MCF 10A (cell line): ENCODE measurements at regions not wholly inside any gene's neighbourhood (a gene's known extent, or its start where the extent isn't known, plus 50 kb on each side); places are given as distances from the start of the nearest gene placed in this dataset.

Experiments used
- BruUV-seq: library from RNA; stranded (reverse); fragments of 400-500 nt; replicated peaks from 2 replicates; lab custom pipeline; 2021; lab: Mats Ljungman, UMichigan
- CTCF ChIA-PET: fragments of 300-600 bp; sonication (Branson Sonifier 250); formaldehyde crosslinking; extraction: SDS; loops from one replicate; lab custom pipeline; 2021; ENCODE audit warnings: antibody characterized with exemption, inconsistent platforms; lab: Yijun Ruan, JAX
- POLR2A ChIA-PET: fragments of 300-600, 350-650 bp; sonication (Branson Sonifier 250); formaldehyde crosslinking; extraction: SDS; loops from one replicate; lab custom pipeline; 2020; ENCODE audit warnings: antibody characterized with exemption, inconsistent platforms; lab: Yijun Ruan, JAX
- DNase-seq: peaks from one replicate; pipeline ENCODE4 v3.0.0-alpha.2; 2018; ENCODE audit not compliant: unreplicated experiment
- H3K27ac Mint-ChIP-seq: one replicate; pipeline ENCODE4 v1.8.0; 2022; ENCODE audit warnings: mild to moderate bottlenecking, low read depth, mixed read lengths; ENCODE audit not compliant: unreplicated experiment
- H3K27me3 Mint-ChIP-seq: one replicate; pipeline ENCODE4 v1.8.0; 2022; ENCODE audit warnings: mixed read lengths; ENCODE audit not compliant: insufficient read depth, unreplicated experiment
- H3K36me3 Mint-ChIP-seq: one replicate; pipeline ENCODE4 v1.8.0; 2022; ENCODE audit warnings: mild to moderate bottlenecking, moderate library complexity, mixed read lengths; ENCODE audit not compliant: insufficient read depth, unreplicated experiment
- H3K4me1 Mint-ChIP-seq: one replicate; pipeline ENCODE4 v1.8.0; 2022; ENCODE audit warnings: mixed read lengths; ENCODE audit not compliant: insufficient read depth, unreplicated experiment
- H3K4me3 Mint-ChIP-seq: one replicate; pipeline ENCODE4 v1.8.0; 2022; ENCODE audit warnings: mild to moderate bottlenecking, moderate library complexity, mixed read lengths; ENCODE audit not compliant: unreplicated experiment
- H3K9me3 Mint-ChIP-seq: one replicate; pipeline ENCODE4 v1.8.0; 2022; ENCODE audit warnings: mixed read lengths; ENCODE audit not compliant: unreplicated experiment
- intact Hi-C: fragments of 100-400 bp; cut with micrococcal nuclease; formaldehyde crosslinking; loops from 2 replicates; pipeline ENCODE4 v1.14.1; 2022
- TF ChIP-seq, protein P1 (sequence below): fragments of 200-600 bp; IDR thresholded peaks from one replicate; pipeline ENCODE4 v1.8.0; 2022; ENCODE audit warnings: antibody characterized with exemption, mild to moderate bottlenecking; ENCODE audit not compliant: unreplicated experiment

DNA sequence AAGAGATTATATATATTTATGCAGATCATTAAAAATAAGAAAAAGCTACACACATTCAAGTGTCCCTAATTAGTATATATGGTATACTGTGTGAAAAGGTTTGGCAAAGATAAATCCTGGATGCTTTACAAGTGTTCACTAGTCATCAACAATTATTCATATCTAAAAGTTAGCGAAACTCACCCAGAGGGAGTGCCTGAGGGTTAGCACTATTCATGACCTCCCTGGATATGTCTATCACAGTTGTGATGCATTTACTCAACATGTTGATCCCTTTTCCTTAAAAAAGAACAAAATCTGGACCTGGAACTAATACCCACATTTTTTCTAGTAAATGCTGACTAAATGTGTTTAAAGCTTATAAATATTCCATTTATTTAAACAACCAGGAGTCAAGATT, 273.0 kb upstream of the SMC2 start:
- no peaks in the 10 kb centered on the region for H3K36me3 Mint-ChIP-seq
- no peak for DNase-seq
- H3K27ac Mint-ChIP-seq, result no peak overlapping the region
- no peaks in the 10 kb centered on the region for H3K27me3 Mint-ChIP-seq
- ChIA-PET CTCF (no interaction called here), POLR2A (interaction anchor here (0.7 kb wide), 1 partner anchor 673 kb away, joined by 3 read pairs; no protein-coding TSS in a partner anchor)
- TF ChIP-seq, protein P1, sequence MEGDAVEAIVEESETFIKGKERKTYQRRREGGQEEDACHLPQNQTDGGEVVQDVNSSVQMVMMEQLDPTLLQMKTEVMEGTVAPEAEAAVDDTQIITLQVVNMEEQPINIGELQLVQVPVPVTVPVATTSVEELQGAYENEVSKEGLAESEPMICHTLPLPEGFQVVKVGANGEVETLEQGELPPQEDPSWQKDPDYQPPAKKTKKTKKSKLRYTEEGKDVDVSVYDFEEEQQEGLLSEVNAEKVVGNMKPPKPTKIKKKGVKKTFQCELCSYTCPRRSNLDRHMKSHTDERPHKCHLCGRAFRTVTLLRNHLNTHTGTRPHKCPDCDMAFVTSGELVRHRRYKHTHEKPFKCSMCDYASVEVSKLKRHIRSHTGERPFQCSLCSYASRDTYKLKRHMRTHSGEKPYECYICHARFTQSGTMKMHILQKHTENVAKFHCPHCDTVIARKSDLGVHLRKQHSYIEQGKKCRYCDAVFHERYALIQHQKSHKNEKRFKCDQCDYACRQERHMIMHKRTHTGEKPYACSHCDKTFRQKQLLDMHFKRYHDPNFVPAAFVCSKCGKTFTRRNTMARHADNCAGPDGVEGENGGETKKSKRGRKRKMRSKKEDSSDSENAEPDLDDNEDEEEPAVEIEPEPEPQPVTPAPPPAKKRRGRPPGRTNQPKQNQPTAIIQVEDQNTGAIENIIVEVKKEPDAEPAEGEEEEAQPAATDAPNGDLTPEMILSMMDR, result no peak
- no peaks in the 10 kb centered on the region for H3K9me3 Mint-ChIP-seq
- H3K4me1 Mint-ChIP-seq, result no peaks in the 10 kb centered on the region
- H3K4me3 Mint-ChIP-seq, result no peak overlapping the region
- no TSS peak for BruUV-seq
- intact Hi-C loops, result no loop called here

DNA sequence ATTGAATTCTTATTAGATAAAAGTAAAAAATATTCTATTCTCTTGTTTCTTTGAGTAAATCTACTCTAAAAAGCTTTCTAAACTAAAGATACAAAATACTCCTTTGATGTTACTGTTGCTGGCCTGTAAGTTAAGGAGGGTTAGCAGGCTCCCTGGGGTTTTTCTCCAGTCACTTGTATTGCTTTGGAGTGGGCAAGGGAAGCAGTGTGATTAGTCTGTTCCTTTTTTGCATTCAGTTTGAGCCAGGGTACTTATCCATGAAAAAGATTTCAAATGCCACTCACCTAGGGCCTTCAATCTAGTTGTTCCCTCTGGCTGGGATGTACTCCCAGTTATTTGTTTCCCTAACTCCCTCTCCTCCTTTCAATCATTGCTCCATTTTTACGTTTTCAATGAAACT, 256.2 kb upstream of the SMC2 start:
- ChIA-PET CTCF (no interaction called here), POLR2A (no interaction called here)
- no peaks in the 10 kb centered on the region for H3K9me3 Mint-ChIP-seq
- no peak overlapping the region for H3K27ac Mint-ChIP-seq
- H3K4me3 Mint-ChIP-seq, result no peak overlapping the region
- no peaks in the 10 kb centered on the region for H3K36me3 Mint-ChIP-seq
- intact Hi-C loops, result no loop called here
- no TSS peak for BruUV-seq
- H3K4me1 Mint-ChIP-seq, result no peaks in the 10 kb centered on the region
- DNase-seq, result no peak
- TF ChIP-seq, protein P1, result no peak
- H3K27me3 Mint-ChIP-seq, result no peaks in the 10 kb centered on the region

DNA sequence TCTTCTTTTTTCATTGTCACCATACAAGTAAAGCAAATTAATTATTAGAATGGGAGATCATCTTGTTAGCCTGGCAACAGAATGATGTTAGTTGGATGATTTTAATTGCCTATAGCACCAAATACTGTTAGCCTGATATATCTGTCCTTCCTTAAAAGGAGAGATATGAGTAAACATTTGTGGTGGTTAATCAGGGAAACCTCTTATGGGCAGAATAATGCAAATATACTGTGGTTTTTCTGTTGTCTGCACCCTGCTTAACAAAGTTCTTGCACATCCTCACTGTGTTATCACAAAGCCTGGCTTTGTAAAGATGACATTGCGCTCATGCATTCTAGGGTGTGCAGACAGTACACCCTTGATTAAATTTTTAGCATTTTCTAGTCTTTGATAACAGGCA, 254.9 kb upstream of the SMC2 start:
- Mint-ChIP-seq H3K9me3 (no peaks in the 10 kb centered on the region), H3K36me3 (no peaks in the 10 kb centered on the region), H3K27ac (no peak overlapping the region), H3K4me1 (no peaks in the 10 kb centered on the region), H3K27me3 (no peaks in the 10 kb centered on the region), H3K4me3 (no peak overlapping the region)
- ChIA-PET POLR2A (no interaction called here), CTCF (no interaction called here)
- DNase-seq, result no peak
- intact Hi-C loops, result no loop called here
- TF ChIP-seq, protein P1, result no peak
- BruUV-seq, result no TSS peak

DNA sequence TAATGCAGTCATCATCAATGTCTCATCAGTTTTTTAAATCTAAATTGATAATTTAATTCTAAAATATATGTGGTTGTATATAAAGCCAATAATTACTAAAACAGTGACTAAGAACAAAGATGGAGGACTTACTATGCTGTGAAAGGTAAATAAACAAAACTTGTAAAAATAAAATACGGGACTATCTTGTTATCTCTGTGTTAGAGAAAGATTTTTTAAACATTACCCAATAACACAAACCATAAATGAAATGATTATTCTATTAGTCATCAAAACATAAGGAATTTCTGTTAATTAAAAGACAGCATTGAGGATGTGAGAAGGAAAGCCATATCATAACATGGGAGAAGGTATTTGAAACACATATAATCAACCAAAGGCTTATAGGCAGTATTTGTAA, 226.2 kb upstream of the SMC2 start:
- CTCF ChIA-PET, result no interaction called here

More for the DNA sequence above, 226.2 kb upstream of the SMC2 start:
- Mint-ChIP-seq H3K36me3 (no peaks in the 10 kb centered on the region), H3K27me3 (no peaks in the 10 kb centered on the region), H3K4me1 (peaks cover 5% of the 10 kb centered on the region), H3K27ac (no peak overlapping the region), H3K4me3 (no peak overlapping the region), H3K9me3 (peaks cover 5% of the 10 kb centered on the region)
- no TSS peak for BruUV-seq
- intact Hi-C loops, result no loop called here
- peak; percentile 1 for DNase-seq
- TF ChIP-seq, protein P1, result no peak
- POLR2A ChIA-PET, result no interaction called here
